Pulmonary artery endothelial cell (primary cell): ENCODE measurements at regions not wholly inside any gene's neighbourhood (a gene's known extent, or its start where the extent isn't known, plus 50 kb on each side); places are given as distances from the start of the nearest gene placed in this dataset.
"Not testable (repeated sequence)": the region's sequence is repeated elsewhere in the genome, so short reads cannot be mapped to it uniquely, and the experiment has no call there.

Experiments used
- DNase-seq: peaks from one replicate; pipeline ENCODE4 v3.0.0-alpha.2; 2011; ENCODE audit warnings: low read depth, low spot score

- DNase-seq, result no peak
Measured at GRCh38 chr4:159780196-159780922, 677.5 kb downstream of the RAPGEF2 start.

GRCh38 chr4:159787901-159788300 lies 685.0 kb downstream of the RAPGEF2 start:
- no peak for DNase-seq

- DNase-seq, result no peak
Measured at GRCh38 chr4:159791334-159791733, 688.5 kb downstream of the RAPGEF2 start.

GRCh38 chr4:159804592-159804991 lies 701.7 kb downstream of the RAPGEF2 start:
- not testable (repeated sequence) for DNase-seq

- DNase-seq, result no peak
Measured at GRCh38 chr4:159823743-159824142, 720.9 kb downstream of the RAPGEF2 start.

- no peak for DNase-seq
Measured at GRCh38 chr4:159828687-159829086, 725.8 kb downstream of the RAPGEF2 start.

- DNase-seq, result no peak
Measured at GRCh38 chr4:159829184-159829583, 726.3 kb downstream of the RAPGEF2 start.

GRCh38 chr4:159837071-159837470 lies 734.2 kb downstream of the RAPGEF2 start:
- no peak for DNase-seq

- DNase-seq, result no peak
Measured at GRCh38 chr4:159855731-159856130, 752.9 kb downstream of the RAPGEF2 start.

GRCh38 chr4:159856451-159856850 lies 753.6 kb downstream of the RAPGEF2 start:
- DNase-seq, result no peak

- DNase-seq, result no peak
Measured at GRCh38 chr4:159859656-159860148, 756.8 kb downstream of the RAPGEF2 start.

- no peak for DNase-seq
Measured at GRCh38 chr4:159860945-159861344, 758.1 kb downstream of the RAPGEF2 start.

GRCh38 chr4:159864337-159864736 lies 761.5 kb downstream of the RAPGEF2 start:
- DNase-seq, result no peak

- no peak for DNase-seq
Measured at GRCh38 chr4:159867673-159868072, 764.8 kb downstream of the RAPGEF2 start.

- not testable (repeated sequence) for DNase-seq
Measured at GRCh38 chr4:159868936-159869335, 766.1 kb downstream of the RAPGEF2 start.

GRCh38 chr4:159871141-159871540 lies 768.3 kb downstream of the RAPGEF2 start:
- no peak for DNase-seq

- no peak for DNase-seq
Measured at GRCh38 chr4:159881158-159881557, 778.3 kb downstream of the RAPGEF2 start.

- no peak for DNase-seq
Measured at GRCh38 chr4:159884989-159885388, 782.1 kb downstream of the RAPGEF2 start.

GRCh38 chr4:159899596-159899995 lies 796.7 kb downstream of the RAPGEF2 start:
- no peak for DNase-seq

- DNase-seq, result no peak
Measured at GRCh38 chr4:159900562-159900961, 797.7 kb downstream of the RAPGEF2 start.

GRCh38 chr4:159902648-159903047 lies 799.8 kb downstream of the RAPGEF2 start:
- DNase-seq, result no peak

- DNase-seq, result no peak
Measured at GRCh38 chr4:159904906-159905305, 802.0 kb downstream of the RAPGEF2 start.

- DNase-seq, result no peak
Measured at GRCh38 chr4:159906051-159906450, 803.2 kb downstream of the RAPGEF2 start.
